ENCODE measurements at regions not wholly inside any gene's neighbourhood (a gene's known extent, or its start where the extent isn't known, plus 50 kb on each side); places are given as distances from the start of the nearest gene placed in this dataset.

DNA sequence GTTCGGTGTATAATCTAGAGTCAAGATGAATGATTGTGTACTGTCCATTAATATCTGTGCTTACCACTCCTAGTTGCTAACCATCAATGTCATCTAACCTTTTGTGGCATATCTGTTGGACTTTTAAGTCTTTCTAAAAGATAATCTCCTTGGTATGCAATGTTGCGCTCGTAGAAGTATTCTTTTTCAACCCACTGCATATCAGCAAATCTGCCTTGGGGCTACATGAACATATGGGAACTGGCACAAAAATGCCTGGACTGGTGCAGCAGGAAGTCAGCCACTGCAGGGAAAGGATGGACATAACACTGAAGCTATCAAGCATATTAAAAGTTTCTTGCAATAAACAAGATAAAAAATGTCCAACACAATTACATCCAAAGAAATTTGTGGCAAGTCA lies 124.3 kb upstream of the SLC38A4 start:
- Histone ChIP-seq H3K9me1 (ENCODE audit: control insufficient read depth, insufficient read depth, low read length) (no peaks in the 10 kb centered on the region), H3K4me3 (no peak overlapping the region), H3K79me2 (ENCODE audit: control insufficient read depth, insufficient read depth, low read length) (no peaks in the 10 kb centered on the region), H3K27ac (ENCODE audit: extremely low read depth, low read depth, low read length) (no peak overlapping the region), H4K20me1 (replicated peaks; ENCODE audit: control insufficient read depth, insufficient read depth, low read length) (no peaks in the 10 kb centered on the region), H3K9me3 (replicated peaks; ENCODE audit: control insufficient read depth, insufficient read depth, low read depth, low read length) (no peaks in the 10 kb centered on the region), H3K36me3 (ENCODE audit: control insufficient read depth, insufficient read depth, low read length) (no peaks in the 10 kb centered on the region), H2AFZ (ENCODE audit: low read depth, low read length) (no peak overlapping the region), H3K4me2 (ENCODE audit: insufficient read depth, low read length) (no peak overlapping the region), H3K27me3 (ENCODE audit: control insufficient read depth in 2 of 2, insufficient read depth in 2 of 2, low read length in 2 of 2) (no peaks in the 10 kb centered on the region), H3K9ac (ENCODE audit: insufficient read depth in 1 of 2, low read depth in 2 of 2, low read length in 2 of 2) (no peak overlapping the region), H3K4me1 (replicated peaks in 1 of 2; ENCODE audit: control insufficient read depth in 2 of 2, insufficient read depth in 2 of 2, low read length in 2 of 2) (no peaks in the 10 kb centered on the region)
- POLR2A ChIA-PET, result no interaction called here
- CTCF ChIA-PET (ENCODE audit: low intra/inter-chr PET ratio), result no interaction called here
- ATAC-seq, result no peak
- in situ Hi-C loops (cut with MboI) (no loop called here), intact Hi-C loops (cut with micrococcal nuclease) (no loop called here)
- WGBS (ENCODE audit: insufficient coverage, low coverage, missing lambda C conversion rate), result 0% methylated on average over 3 of the region's 3 CpGs
- DNase-seq (ENCODE audit: extremely low read depth in 1 of 4, low spot score in 3 of 4), result no peak
- no TSS peak for BruUV-seq (replicated peaks)
- no peak for FAIRE-seq
- no peak for TF ChIP-seq NFYB (IDR thresholded peaks at IDR 0.05; ENCODE audit: extremely low read depth, insufficient read length)
- TF ChIP-seq, protein P1, sequence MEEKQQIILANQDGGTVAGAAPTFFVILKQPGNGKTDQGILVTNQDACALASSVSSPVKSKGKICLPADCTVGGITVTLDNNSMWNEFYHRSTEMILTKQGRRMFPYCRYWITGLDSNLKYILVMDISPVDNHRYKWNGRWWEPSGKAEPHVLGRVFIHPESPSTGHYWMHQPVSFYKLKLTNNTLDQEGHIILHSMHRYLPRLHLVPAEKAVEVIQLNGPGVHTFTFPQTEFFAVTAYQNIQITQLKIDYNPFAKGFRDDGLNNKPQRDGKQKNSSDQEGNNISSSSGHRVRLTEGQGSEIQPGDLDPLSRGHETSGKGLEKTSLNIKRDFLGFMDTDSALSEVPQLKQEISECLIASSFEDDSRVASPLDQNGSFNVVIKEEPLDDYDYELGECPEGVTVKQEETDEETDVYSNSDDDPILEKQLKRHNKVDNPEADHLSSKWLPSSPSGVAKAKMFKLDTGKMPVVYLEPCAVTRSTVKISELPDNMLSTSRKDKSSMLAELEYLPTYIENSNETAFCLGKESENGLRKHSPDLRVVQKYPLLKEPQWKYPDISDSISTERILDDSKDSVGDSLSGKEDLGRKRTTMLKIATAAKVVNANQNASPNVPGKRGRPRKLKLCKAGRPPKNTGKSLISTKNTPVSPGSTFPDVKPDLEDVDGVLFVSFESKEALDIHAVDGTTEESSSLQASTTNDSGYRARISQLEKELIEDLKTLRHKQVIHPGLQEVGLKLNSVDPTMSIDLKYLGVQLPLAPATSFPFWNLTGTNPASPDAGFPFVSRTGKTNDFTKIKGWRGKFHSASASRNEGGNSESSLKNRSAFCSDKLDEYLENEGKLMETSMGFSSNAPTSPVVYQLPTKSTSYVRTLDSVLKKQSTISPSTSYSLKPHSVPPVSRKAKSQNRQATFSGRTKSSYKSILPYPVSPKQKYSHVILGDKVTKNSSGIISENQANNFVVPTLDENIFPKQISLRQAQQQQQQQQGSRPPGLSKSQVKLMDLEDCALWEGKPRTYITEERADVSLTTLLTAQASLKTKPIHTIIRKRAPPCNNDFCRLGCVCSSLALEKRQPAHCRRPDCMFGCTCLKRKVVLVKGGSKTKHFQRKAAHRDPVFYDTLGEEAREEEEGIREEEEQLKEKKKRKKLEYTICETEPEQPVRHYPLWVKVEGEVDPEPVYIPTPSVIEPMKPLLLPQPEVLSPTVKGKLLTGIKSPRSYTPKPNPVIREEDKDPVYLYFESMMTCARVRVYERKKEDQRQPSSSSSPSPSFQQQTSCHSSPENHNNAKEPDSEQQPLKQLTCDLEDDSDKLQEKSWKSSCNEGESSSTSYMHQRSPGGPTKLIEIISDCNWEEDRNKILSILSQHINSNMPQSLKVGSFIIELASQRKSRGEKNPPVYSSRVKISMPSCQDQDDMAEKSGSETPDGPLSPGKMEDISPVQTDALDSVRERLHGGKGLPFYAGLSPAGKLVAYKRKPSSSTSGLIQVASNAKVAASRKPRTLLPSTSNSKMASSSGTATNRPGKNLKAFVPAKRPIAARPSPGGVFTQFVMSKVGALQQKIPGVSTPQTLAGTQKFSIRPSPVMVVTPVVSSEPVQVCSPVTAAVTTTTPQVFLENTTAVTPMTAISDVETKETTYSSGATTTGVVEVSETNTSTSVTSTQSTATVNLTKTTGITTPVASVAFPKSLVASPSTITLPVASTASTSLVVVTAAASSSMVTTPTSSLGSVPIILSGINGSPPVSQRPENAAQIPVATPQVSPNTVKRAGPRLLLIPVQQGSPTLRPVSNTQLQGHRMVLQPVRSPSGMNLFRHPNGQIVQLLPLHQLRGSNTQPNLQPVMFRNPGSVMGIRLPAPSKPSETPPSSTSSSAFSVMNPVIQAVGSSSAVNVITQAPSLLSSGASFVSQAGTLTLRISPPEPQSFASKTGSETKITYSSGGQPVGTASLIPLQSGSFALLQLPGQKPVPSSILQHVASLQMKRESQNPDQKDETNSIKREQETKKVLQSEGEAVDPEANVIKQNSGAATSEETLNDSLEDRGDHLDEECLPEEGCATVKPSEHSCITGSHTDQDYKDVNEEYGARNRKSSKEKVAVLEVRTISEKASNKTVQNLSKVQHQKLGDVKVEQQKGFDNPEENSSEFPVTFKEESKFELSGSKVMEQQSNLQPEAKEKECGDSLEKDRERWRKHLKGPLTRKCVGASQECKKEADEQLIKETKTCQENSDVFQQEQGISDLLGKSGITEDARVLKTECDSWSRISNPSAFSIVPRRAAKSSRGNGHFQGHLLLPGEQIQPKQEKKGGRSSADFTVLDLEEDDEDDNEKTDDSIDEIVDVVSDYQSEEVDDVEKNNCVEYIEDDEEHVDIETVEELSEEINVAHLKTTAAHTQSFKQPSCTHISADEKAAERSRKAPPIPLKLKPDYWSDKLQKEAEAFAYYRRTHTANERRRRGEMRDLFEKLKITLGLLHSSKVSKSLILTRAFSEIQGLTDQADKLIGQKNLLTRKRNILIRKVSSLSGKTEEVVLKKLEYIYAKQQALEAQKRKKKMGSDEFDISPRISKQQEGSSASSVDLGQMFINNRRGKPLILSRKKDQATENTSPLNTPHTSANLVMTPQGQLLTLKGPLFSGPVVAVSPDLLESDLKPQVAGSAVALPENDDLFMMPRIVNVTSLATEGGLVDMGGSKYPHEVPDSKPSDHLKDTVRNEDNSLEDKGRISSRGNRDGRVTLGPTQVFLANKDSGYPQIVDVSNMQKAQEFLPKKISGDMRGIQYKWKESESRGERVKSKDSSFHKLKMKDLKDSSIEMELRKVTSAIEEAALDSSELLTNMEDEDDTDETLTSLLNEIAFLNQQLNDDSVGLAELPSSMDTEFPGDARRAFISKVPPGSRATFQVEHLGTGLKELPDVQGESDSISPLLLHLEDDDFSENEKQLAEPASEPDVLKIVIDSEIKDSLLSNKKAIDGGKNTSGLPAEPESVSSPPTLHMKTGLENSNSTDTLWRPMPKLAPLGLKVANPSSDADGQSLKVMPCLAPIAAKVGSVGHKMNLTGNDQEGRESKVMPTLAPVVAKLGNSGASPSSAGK (IDR thresholded peaks at IDR 0.05), result no peak
- TF ChIP-seq POLR2B (IDR thresholded peaks at IDR 0.05; ENCODE audit: low read depth, partially characterized antibody), result no peak
- TF ChIP-seq ZNF696 (CRISPR knock-in tag; conservative IDR thresholded peaks at IDR 0.05), result no peak
- no peak for TF ChIP-seq STAT5A (IDR thresholded peaks at IDR 0.05; ENCODE audit: borderline replicate concordance, low read length)
- no peak for TF ChIP-seq GTF2A2 (tag; IDR thresholded peaks at IDR 0.05)
- TF ChIP-seq, protein P2, sequence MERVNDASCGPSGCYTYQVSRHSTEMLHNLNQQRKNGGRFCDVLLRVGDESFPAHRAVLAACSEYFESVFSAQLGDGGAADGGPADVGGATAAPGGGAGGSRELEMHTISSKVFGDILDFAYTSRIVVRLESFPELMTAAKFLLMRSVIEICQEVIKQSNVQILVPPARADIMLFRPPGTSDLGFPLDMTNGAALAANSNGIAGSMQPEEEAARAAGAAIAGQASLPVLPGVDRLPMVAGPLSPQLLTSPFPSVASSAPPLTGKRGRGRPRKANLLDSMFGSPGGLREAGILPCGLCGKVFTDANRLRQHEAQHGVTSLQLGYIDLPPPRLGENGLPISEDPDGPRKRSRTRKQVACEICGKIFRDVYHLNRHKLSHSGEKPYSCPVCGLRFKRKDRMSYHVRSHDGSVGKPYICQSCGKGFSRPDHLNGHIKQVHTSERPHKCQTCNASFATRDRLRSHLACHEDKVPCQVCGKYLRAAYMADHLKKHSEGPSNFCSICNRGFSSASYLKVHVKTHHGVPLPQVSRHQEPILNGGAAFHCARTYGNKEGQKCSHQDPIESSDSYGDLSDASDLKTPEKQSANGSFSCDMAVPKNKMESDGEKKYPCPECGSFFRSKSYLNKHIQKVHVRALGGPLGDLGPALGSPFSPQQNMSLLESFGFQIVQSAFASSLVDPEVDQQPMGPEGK (CRISPR knock-in tag; IDR thresholded peaks at IDR 0.05; ENCODE audit: borderline replicate concordance), result no peak
- no peak for TF ChIP-seq MCM2 (IDR thresholded peaks at IDR 0.05; ENCODE audit: low read depth)
- no peak for TF ChIP-seq CCNT2 (IDR thresholded peaks at IDR 0.05; ENCODE audit: borderline replicate concordance, extremely low read depth, insufficient read length, low read depth, low read length)
- no peak for TF ChIP-seq U2AF1 (optimal IDR thresholded peaks at IDR 0.05; ENCODE audit: low read depth, low read length)

Data from K562 (cell line).